NCI-H82 treated with DMSO at 0.1 percent for 48 hours (cell line): ENCODE measurements at regions not wholly inside any gene's neighbourhood (a gene's known extent, or its start where the extent isn't known, plus 50 kb on each side); places are given as distances from the start of the nearest gene placed in this dataset.
A peak's percentile ranks its signal among the peaks of the same experiment; 100 is the strongest.
"Not testable (repeated sequence)": the region's sequence is repeated elsewhere in the genome, so short reads cannot be mapped to it uniquely, and the experiment has no call there.

ENCODE experiments used
- DNase-seq: peaks from one replicate; lab custom pipeline; 2025; ENCODE audit not compliant: unreplicated experiment; lab: John Stamatoyannopoulos, UW

GRCh38 chr1:204777591-204777990, 92.1 kb upstream of the LRRN2 start:
- no peak for DNase-seq

DNA sequence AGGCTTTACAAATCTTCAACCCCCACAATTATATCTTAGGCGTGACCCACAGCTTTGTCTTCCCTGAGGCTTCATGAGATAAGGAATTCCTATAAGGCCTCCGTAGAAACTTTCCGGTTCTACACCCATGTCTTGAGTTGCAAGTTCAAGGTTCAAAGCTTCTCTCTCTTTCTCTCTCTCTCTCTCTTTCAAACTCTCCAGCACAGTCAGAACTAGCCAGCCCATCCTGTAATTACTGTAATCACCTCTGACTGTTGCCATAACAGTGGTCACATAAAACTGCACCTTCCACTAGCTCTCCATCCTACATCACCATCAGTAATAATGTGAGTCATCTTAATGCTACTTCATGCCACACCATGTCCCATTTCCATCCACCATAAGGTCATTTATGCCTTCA, 90.0 kb upstream of the NFASC start:
- DNase-seq, result no peak

GRCh38 chr1:204782118-204782700, 88.5 kb upstream of the NFASC start:
- DNase-seq, result no peak

DNA sequence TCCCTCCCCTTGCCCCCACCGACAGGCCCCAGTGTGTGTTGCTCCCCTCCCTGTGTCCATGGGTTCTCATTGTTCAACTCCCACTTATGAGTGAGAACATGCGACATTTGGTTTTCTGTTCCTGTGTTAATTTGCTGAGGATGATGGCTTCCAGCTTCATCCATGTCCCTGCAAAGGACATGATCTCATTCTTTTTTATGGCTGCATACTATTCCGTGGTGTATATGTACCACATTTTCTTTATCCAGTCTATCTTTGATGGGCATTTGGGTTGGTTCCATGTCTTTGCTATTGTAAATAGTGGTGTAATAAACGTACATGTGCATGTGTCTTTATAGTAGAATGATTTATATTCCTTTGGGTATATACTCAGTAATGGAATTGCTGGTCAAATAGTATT, 85.6 kb upstream of the NFASC start:
- not testable (repeated sequence) for DNase-seq

DNA sequence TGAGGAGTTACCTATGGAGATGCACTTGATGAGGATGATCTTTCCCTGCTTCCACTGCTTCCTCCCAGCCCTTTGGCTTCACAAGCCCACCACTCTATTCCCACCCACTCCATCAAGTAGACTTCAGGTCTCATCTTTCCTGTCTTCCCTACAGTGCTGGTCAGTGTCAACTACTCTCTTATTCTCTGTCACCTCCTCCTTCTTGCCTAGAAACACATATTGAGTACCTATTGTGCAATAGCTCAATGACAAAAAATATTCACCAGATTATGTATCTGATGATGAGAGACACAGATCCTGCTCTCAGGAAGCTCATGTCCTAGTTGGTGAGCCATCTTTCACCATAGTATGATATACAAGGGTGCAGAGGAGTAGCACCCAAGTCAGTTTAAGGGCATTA, 82.2 kb upstream of the NFASC start:
- no peak for DNase-seq

GRCh38 chr1:204791453-204792353, 79.0 kb upstream of the NFASC start:
- peak; percentile 93 for DNase-seq

DNA sequence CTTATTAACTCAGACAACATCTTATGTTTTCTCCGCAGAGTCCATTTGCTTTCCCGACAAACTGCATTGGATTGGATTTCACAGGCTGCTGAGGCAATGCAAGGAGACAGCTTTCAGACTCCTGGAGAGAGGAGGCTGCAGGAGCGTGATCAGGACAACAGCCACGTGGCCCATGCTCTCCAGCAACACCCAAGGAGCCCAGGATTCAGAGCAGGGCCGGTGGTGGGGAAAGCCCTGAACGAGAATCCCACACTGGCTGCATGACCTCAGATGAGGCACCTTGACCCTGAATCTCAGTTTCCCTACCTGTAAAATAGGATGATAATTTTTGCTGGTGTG, 78.3 kb upstream of the NFASC start:
- DNase-seq, result no peak

- DNase-seq, result no peak
These were observed 77.3 kb upstream of the NFASC start for GRCh38 chr1:204793259-204793914.

DNA sequence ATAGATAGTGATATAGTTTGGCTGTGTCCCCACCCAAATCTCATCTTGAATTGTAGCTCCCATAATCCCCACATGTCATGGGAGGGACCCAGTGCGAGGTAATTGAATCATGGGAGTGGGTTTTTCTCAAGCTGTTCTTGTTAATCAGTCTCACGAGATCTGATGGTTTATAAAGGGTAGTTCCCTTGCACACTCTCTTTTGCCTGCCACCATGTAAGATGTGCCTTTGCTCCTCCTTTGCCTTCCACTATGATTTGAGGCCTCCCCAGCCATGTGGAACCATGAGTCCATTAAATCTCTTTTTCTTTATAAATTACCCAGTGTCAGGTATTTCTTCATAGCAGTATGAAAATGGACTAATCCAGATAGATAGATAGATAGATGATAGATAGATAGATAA, 73.8 kb upstream of the NFASC start:
- not testable (repeated sequence) for DNase-seq

- no peak for DNase-seq
These were observed 73.3 kb upstream of the NFASC start for GRCh38 chr1:204797401-204797800.

- no peak for DNase-seq
These were observed 71.0 kb upstream of the NFASC start for GRCh38 chr1:204799630-204800029.

GRCh38 chr1:204801211-204801610, 69.5 kb upstream of the NFASC start:
- DNase-seq, result no peak

DNA sequence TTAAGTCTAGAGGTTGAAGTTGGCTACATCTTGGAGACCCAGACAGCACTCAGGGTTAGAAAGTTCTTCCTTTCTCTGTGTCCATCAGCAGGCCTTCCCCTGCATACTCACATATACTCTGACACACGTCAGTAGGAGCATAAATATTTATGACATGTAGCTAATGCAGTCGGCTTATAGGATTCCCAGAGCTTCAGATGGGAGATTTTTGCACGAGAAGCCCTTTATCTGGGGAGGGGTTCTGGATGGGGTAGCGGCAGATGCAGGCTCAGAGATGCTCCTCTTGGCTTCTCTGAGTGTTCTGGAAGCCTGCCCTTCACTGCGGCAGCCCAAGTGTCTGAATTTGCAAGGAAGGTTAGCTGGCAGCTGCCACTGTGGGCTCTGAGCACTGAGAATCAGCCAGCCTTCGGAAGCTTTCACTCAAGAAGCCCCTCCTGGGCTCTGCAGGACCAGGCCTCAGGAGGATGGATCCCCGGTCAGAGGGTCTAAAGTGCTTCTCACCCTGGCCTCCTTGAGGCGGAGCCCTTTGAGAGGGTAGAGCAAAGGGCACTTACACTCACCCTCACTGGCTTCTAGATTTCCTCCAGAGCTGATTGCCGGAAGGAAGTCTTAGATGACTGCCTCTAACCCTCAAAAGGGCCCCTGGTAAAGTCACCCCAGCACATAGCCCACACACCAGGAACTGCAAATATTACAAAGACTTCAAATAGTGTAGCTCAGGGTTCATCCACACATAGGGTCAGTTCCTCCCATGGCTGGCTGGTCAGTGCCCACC, 68.1 kb upstream of the NFASC start:
- DNase-seq, result no peak

DNA sequence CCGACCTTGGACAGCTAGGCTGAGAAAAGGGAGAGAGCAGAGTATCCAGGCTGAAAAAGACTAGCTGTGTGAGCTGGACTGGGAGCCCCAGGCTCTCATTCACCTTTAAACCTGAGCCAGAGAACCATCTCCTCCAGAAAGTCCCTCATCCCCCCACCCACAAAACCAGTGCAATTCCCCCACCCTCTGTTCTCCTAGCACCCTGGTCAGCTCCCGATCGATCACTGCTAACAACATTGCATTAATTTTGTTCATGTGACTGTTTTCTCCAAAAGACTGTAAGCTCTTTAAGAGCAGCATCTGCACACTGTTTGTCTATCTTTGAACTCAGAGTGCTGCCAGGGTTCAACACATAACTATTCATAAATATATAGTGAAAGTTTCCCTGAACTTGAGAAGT, 67.1 kb upstream of the NFASC start:
- DNase-seq, result no peak

- peak; percentile 87 for DNase-seq
These were observed 63.5 kb upstream of the NFASC start for GRCh38 chr1:204806943-204807687.

DNA sequence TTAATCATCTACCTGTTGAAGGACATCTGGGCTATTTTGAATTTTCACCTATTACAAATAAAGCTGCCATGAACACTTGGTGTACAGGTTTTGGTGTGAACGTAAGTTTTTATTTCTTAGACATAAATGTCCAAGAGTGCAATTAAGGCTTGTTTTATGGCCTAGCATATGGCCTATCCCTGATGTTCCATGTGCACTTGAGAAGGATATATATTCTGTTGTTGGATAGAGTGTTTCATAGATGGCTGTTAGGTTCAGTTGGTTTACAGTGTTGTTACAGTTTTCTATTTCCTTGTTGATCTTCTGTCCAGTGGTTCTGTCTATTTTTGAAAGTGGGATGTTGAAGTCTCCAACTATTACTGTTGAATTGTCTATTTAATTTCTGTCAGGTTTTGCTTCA, 61.2 kb upstream of the NFASC start:
- DNase-seq, result no peak

DNA sequence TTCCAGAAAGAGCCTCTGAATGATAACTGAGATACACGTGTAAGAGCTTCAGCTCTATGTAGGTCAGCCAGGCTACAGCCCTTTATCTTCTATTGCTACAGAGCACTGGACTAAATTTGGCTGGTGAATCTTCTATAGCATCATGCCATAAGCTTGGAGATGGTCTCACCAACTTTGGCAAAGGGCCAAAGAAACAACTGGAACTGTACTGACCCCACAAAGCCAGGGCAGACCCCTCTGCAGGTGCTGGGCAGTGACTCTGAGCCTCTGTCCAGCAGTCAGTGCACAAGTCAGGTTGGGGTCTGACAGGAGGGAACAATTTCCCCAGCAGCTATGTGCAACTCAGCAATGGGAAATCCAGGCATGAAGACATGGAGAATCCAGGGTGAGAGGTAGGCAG, 57.8 kb upstream of the NFASC start:
- no peak for DNase-seq

DNA sequence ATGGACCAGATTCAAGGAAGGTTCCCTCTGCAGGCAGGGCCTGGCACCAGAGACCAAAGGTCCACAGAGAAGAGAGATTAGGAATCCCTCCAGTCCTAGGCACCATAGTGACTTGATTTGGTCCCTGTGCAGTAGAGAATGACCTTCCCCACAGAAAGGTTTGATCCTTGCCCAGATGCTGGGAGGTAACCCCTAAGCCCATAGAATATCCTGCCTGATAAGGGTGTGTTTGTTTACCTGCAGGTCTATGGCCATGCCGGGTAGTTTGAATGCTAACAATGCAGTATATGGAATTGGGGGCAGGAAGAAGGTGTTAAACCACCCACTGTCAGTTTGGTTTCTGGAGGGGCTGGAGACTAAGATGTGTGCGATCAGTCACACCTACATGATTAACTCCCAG, 57.1 kb upstream of the NFASC start:
- DNase-seq, result no peak

- DNase-seq, result no peak
These were observed 56.3 kb upstream of the NFASC start for GRCh38 chr1:204814166-204814884.

- DNase-seq, result no peak
These were observed 53.3 kb upstream of the NFASC start for GRCh38 chr1:204817341-204817740.
